Mesodermal cell (in vitro differentiated cells): ENCODE measurements at regions not wholly inside any gene's neighbourhood (a gene's known extent, or its start where the extent isn't known, plus 50 kb on each side); places are given as distances from the start of the nearest gene placed in this dataset.

Source experiments
- H3K27ac ChIP-seq: 2 replicates; pipeline ENCODE4 v1.7.0; 2013; ENCODE audit warnings: mild to moderate bottlenecking, low read depth, low read length, moderate library complexity; ENCODE audit not compliant: severe bottlenecking
- H3K36me3 ChIP-seq: 2 replicates; pipeline ENCODE4 v1.7.1; 2013; ENCODE audit warnings: mild to moderate bottlenecking, low read length, moderate library complexity; ENCODE audit not compliant: control insufficient read depth, insufficient read depth
- H3K4me1 ChIP-seq: one replicate; pipeline ENCODE4 v1.7.1; 2013; ENCODE audit warnings: mild to moderate bottlenecking, low read length; ENCODE audit not compliant: insufficient read depth, control insufficient read depth, poor library complexity, severe bottlenecking
- H3K4me3 ChIP-seq: 2 replicates; pipeline ENCODE4 v1.7.0; 2013; ENCODE audit warnings: low read length, control low read depth, mild to moderate bottlenecking; ENCODE audit not compliant: insufficient read depth, poor library complexity, severe bottlenecking; ENCODE audit errors: extremely low read depth
- H3K9me3 ChIP-seq: 2 replicates; pipeline ENCODE4 v1.7.1; 2013; ENCODE audit warnings: mild to moderate bottlenecking, low read length, moderate library complexity; ENCODE audit not compliant: control insufficient read depth
- WGBS, 2 experiments: methylation state at CpG; one replicate each; pipeline ENCODE4 v1.1.5; 2013; ENCODE audit warnings: missing lambda C conversion rate in 2 of 2; ENCODE audit not compliant: insufficient coverage in 2 of 2; 5-methylcytosine and 5-hydroxymethylcytosine counted together

DNA sequence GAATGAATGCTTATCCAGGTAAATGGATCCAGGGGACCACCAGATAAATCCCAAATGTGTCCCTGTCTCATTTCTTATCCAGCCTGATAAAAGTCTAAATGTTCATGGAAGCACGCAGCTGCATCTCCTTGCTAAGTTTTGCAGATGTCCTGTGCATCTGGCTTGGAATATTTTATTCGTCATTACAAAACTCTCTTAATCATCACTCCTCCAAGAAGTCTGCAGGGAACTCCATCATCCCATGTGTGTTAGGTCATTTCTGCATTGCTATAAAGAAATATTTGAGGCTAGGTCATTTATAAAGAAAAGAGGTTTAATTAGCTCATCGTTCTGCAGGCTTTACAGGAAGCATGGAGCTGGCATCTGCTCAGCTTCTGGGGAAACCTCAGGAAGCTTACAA, 297.2 kb downstream of the HS3ST1 start:
- no peak overlapping the region for H3K4me3 ChIP-seq
- no peak overlapping the region for H3K27ac ChIP-seq
- no peaks in the 10 kb centered on the region for H3K36me3 ChIP-seq
- WGBS, 2 experiments, result 96 to 100% methylated on average over 2 of the region's 3 CpGs
- H3K9me3 ChIP-seq, result no peaks in the 10 kb centered on the region
- H3K4me1 ChIP-seq, result peaks cover 16% of the 10 kb centered on the region

DNA sequence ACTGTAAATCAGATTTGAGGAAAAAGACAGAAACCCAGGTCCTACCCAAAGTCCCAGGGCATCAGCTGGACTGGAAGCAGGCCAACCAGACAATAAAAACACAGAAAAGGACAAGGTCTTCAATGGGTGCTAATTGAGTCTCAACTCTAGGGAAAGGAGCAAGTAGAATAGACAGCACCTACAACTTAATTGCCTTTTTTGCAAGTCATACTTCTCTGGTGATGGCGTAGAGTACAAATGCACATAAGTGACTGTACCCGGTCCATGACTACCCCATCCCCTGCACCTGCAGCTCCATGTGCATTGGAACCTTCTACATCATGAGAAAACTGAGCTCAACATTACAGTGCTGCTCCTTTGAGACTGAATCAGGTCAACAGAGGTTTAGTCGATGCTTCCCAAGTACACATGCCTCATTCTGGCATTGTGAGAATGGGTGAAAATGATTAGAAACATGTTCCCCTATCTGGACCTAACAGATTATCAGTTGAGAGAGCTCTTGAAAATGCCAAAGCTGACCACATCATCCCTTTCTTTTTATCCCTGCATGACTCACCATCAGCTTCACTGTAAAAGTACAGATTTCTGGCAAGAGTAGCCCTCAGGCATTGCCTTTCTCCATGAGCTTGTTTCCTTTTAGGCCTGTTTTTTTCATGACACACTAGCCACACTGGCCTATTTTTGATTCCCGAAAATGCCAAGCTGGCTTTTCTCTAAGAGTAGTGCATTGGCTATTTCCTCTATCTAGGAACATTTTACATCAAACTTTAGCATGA, 298.3 kb downstream of the HS3ST1 start:
- H3K9me3 ChIP-seq, result no peaks in the 10 kb centered on the region
- no peaks in the 10 kb centered on the region for H3K36me3 ChIP-seq
- no peak overlapping the region for H3K4me3 ChIP-seq
- H3K4me1 ChIP-seq, result peaks cover 16% of the 10 kb centered on the region
- WGBS, 2 experiments, result 96 to 100% methylated on average over 2 to 3 of the region's 4 CpGs
- peak overlapping the region; percentile 60 for H3K27ac ChIP-seq

DNA sequence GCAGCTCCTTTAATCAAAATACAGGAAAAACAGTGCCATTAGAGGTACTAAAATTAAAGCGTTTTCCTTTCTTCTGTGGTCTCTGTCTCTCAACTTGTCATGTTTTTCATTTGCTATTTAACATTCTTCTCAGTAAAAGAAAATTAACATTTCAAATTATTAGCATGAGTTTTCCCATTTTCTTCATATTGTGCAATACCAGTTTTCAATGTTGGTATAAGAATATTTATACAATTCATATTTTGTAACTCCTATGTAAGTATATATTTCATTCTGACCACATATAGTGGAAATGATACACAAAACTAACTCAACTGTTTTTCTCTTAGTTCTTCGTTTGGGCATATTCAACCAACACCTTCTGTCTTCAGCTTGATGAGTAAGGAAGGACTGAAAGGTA, 308.3 kb downstream of the HS3ST1 start:
- Histone ChIP-seq H3K4me3 (no peak overlapping the region), H3K36me3 (no peaks in the 10 kb centered on the region), H3K9me3 (no peaks in the 10 kb centered on the region), H3K4me1 (no peaks in the 10 kb centered on the region), H3K27ac (no peak overlapping the region)
- WGBS, 2 experiments, result 88% methylated on average over 1 of the region's 2 CpGs; no CpG with 5 or more reads in 1 of the 2 experiments

DNA sequence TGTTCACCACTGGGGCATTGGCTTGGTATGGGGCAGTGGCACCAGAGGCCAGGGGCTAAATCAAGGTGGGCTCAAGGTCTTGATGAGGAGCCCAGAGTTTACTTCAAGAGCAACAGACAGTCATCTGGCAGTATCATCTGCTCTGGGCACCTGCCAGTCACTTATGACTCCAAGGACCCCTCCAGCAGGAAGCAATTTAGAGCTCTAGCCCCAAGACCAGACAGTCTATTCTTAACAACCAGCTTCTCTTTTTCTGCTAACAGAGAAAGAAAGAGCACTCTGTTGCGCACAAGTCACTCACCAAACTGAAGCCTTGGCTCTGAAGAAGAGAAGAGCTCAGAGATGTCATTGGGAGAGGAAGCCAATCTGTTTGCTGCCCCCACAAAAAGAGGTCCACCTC, 309.2 kb downstream of the HS3ST1 start:
- H3K4me3 ChIP-seq, result no peak overlapping the region
- no peaks in the 10 kb centered on the region for H3K9me3 ChIP-seq
- no peaks in the 10 kb centered on the region for H3K36me3 ChIP-seq
- H3K4me1 ChIP-seq, result no peaks in the 10 kb centered on the region
- WGBS, 2 experiments, result 80% methylated on average over 1 of the region's 1 CpG; no CpG with 5 or more reads in 1 of the 2 experiments
- no peak overlapping the region for H3K27ac ChIP-seq

DNA sequence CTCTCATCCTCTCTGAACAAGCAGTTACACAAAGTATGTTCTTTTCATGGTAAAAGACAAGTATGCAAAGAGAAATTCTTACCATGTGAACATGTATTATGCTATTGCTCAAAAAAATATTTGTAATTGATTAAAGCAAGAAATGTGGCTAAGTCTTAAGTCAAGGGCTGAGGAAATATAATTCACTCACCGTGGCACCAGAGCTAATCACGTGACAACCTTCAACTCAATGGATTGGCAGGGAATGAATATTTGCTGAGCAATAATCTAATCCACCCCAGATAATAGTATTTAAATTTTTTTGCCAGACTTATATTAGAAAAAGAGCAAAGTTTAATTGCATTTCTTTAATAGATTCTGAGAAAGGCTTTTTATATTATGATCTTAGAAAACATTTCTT, 310.2 kb downstream of the HS3ST1 start:
- H3K9me3 ChIP-seq, result no peaks in the 10 kb centered on the region
- H3K4me3 ChIP-seq, result no peak overlapping the region
- no CpG with 5 or more reads among the region's 2 CpGs for WGBS, 2 experiments
- no peaks in the 10 kb centered on the region for H3K36me3 ChIP-seq
- no peak overlapping the region for H3K27ac ChIP-seq
- H3K4me1 ChIP-seq, result no peaks in the 10 kb centered on the region

DNA sequence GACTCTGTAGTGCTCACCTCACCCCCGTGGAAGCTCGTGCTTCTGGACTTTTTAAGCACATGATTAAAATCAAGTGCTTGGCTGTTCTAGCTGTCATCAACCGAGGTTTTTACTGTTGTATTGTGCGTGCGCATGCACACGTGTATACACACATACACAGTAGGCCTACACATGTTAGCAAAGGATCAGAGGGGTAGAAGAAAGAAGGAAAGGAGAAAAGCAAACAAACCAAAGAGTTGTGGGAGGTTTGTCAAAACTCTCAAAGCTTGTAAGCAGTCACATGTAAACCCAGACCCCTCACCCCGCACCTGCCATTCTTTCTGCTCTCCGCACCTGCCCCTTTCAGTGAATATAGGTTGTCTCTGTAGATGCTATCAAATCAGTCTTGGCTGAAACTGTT, 311.8 kb downstream of the HS3ST1 start:
- Histone ChIP-seq H3K36me3 (no peaks in the 10 kb centered on the region), H3K9me3 (no peaks in the 10 kb centered on the region), H3K4me3 (no peak overlapping the region), H3K4me1 (no peaks in the 10 kb centered on the region), H3K27ac (no peak overlapping the region)
- 91 to 96% methylated on average over 2 to 3 of the region's 8 CpGs for WGBS, 2 experiments

DNA sequence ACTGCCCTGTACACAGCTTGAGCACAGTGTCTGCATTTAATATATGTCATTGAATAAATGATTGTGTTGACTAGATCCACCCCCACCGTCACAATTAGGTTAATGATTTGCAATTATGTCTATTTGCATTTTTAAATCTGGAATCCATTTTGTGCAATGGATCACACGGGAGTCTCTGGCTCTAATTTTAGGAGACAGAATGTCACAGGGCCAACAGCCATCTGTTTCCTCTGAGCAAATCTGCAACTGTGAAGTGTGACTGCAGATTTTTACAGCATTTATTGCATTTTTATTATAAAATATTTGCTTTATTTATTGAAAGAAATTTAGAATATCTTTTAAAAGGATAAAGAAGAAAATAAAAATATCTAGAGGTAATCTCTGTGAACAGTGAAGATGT, 316.8 kb downstream of the HS3ST1 start:
- Histone ChIP-seq H3K9me3 (no peaks in the 10 kb centered on the region), H3K27ac (no peak overlapping the region), H3K36me3 (no peaks in the 10 kb centered on the region), H3K4me3 (no peak overlapping the region), H3K4me1 (no peaks in the 10 kb centered on the region)
- 89 to 90% methylated on average over 1 of the region's 2 CpGs for WGBS, 2 experiments

DNA sequence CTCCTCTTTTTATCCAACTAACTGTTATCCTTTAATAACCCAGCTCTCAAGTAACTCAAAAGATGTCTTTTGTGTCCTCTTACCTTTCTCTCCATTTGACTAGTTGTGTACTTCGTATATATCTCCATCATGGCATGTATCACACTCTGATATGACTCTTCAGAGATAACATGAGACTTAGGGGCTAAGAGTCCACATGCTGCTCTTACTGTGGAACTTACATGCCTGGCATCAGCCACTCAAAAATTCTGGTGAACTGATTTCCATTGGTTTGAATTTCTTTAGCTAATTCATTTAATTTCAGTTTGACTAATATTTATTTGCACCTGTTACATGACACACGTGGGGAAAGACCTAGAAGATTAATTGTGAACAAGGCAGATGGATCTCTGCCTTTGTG, 317.3 kb downstream of the HS3ST1 start:
- Histone ChIP-seq H3K4me1 (no peaks in the 10 kb centered on the region), H3K27ac (no peak overlapping the region), H3K4me3 (no peak overlapping the region), H3K36me3 (no peaks in the 10 kb centered on the region), H3K9me3 (no peaks in the 10 kb centered on the region)
- WGBS, 2 experiments, result 86 to 100% methylated on average over 1 of the region's 2 CpGs

DNA sequence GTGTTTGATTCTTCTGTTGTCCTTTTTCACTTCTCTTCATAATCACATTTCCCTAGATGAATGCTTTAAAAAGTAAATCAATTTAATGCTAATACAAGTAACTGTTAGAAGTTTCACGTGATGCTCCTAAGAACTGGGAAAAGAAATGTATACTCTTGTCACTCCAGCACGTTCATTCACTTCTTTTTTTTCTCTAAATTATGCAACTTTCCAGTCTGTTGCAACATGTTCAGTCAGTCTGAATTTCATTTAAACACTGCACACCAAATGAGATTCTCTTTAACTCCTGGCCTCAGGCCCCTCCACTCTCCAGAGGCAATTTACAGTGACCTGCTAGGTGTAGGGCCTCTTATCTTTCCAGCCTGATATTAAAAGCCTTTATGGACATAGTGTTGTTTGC, 321.9 kb downstream of the HS3ST1 start:
- Histone ChIP-seq H3K9me3 (no peaks in the 10 kb centered on the region), H3K4me1 (no peaks in the 10 kb centered on the region), H3K4me3 (no peak overlapping the region), H3K27ac (no peak overlapping the region), H3K36me3 (no peaks in the 10 kb centered on the region)
- WGBS, 2 experiments, result 74 to 100% methylated on average over 1 to 2 of the region's 2 CpGs

DNA sequence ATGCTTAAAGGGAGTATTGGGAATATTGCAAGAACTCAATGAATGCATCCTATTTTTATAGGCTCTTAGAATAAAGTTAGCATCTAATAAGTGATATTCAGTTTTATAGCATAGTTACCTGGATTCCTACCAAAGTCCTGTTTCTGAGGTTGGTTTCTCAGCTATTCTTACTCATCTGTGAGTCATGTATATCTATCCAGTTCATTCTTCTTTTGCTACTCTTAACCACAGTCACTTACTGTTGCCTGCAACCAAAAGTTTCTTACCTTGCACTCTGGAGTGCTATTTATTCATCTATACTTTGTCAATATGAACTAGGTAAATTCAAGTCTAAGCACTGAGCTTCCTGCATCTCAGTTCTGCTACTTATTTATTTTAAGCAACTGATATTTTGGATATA, 322.5 kb downstream of the HS3ST1 start:
- no peaks in the 10 kb centered on the region for H3K9me3 ChIP-seq
- no peaks in the 10 kb centered on the region for H3K4me1 ChIP-seq
- H3K36me3 ChIP-seq, result no peaks in the 10 kb centered on the region
- no peak overlapping the region for H3K27ac ChIP-seq
- no peak overlapping the region for H3K4me3 ChIP-seq

DNA sequence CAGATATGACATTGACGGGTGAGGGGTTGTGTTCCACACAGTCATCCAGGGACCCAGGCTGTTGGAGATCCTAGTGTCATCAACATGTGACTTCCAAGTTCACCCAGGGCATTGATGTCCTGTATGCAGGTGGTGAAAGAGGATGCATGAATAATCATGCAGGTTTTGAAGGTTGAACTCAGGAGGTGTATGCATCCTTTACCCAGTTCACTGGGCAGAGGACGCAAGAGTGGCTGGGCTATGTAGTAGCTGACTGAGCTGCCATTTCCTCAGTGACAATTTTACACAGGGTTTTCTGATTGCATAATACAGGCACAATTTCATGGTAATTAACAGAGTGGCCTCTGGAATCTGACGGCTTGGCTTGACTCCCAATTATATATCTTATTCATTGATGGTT, 323.0 kb downstream of the HS3ST1 start:
- WGBS, 2 experiments, result 82 to 90% methylated on average over 2 of the region's 3 CpGs
- H3K4me3 ChIP-seq, result no peak overlapping the region

More for the DNA sequence above, 323.0 kb downstream of the HS3ST1 start:
- no peaks in the 10 kb centered on the region for H3K36me3 ChIP-seq
- H3K4me1 ChIP-seq, result no peaks in the 10 kb centered on the region
- H3K27ac ChIP-seq, result no peak overlapping the region
- H3K9me3 ChIP-seq, result no peaks in the 10 kb centered on the region
